ENCODE measurements at regions not wholly inside any gene's neighbourhood (a gene's known extent, or its start where the extent isn't known, plus 50 kb on each side); places are given as distances from the start of the nearest gene placed in this dataset.

- peak overlapping the region; percentile 47 for H3K4me2 ChIP-seq
- H3K9me2 ChIP-seq, result no peaks in the 10 kb centered on the region
- H3K79me2 ChIP-seq (ENCODE audit: insufficient read depth), result no peaks in the 10 kb centered on the region
- H3K9ac ChIP-seq, result peak overlapping the region; percentile 28; the same call in 1 of the 2 replicates
- peak overlapping the region in 1 of 2 experiments; percentile 81; a peak in 2 of 4 replicates for H3K27ac ChIP-seq (ENCODE audit: low read depth in 2 of 2, low read length in 1 of 2)
- peaks cover 7% of the 10 kb centered on the region for H3F3A ChIP-seq (replicated peaks; ENCODE audit: insufficient read depth)
- 9% methylated on average over 12 of the region's 12 CpGs for WGBS (ENCODE audit: low lambda C conversion rate)
- POLR2A ChIA-PET, result no interaction called here
- H3K4me1 ChIP-seq (ENCODE audit: control insufficient read depth in 1 of 2, insufficient read depth in 2 of 2, low read depth in 1 of 2, low read length in 1 of 2), result 0 out of 4 replicates have a peak, but pooled peaks cover 0 to 11% of the 10 kb centered on the region in 2 experiments
- H4K20me1 ChIP-seq (ENCODE audit: insufficient read depth), result no peaks in the 10 kb centered on the region
- no peaks in the 10 kb centered on the region for H3K9me3 ChIP-seq
- TF ChIP-seq USF2 (IDR thresholded peaks at IDR 0.05; ENCODE audit: borderline replicate concordance, low read depth, low read length) (no peak), PBX3 (IDR thresholded peaks at IDR 0.05) (peak; percentile 88), FOSL2 (IDR thresholded peaks at IDR 0.05; ENCODE audit: borderline replicate concordance, low read depth) (peak; percentile 73; the same call in 1 of the 2 replicates), ZBTB33 (IDR thresholded peaks at IDR 0.05; ENCODE audit: borderline replicate concordance, low read depth) (no peak), CTCF (IDR thresholded peaks at IDR 0.05) (peak; percentile 42), NFIC (IDR thresholded peaks at IDR 0.05; ENCODE audit: borderline replicate concordance) (peak; percentile 31), FOXJ3 (CRISPR knock-in tag; IDR thresholded peaks at IDR 0.05) (no peak), GATA2 (CRISPR knock-in tag; IDR thresholded peaks at IDR 0.05) (no peak), RXRA (IDR thresholded peaks at IDR 0.05; ENCODE audit: borderline replicate concordance, low read depth) (peak; percentile 53; the same call in 1 of the 2 replicates), JUND (IDR thresholded peaks at IDR 0.05) (peak; percentile 63), MAX (IDR thresholded peaks at IDR 0.05; ENCODE audit: low read depth) (0 out of 2 replicates have a peak, but pooled peaks have one; percentile 27), TCF12 (IDR thresholded peaks at IDR 0.05) (peak; percentile 49; the same call in 1 of the 2 replicates), CHD2 (IDR thresholded peaks at IDR 0.05; ENCODE audit: low read length, partially characterized antibody) (no peak), EP300 (IDR thresholded peaks at IDR 0.05; ENCODE audit: borderline replicate concordance in 1 of 2, low read depth in 1 of 2, low read length in 1 of 2) (no peak)
- peak overlapping the region; percentile 58; the same call in 1 of the 2 replicates for H2AFZ ChIP-seq (ENCODE audit: low read depth)
- CTCF ChIA-PET, result no interaction called here
- no peak overlapping the region for H3K4me3 ChIP-seq (ENCODE audit: low read depth in 2 of 2, low read length in 1 of 2)
- H3K27me3 ChIP-seq (ENCODE audit: insufficient read depth), result no peaks in the 10 kb centered on the region
- no peak for DNase-seq
- H3K36me3 ChIP-seq (replicated peaks in 1 of 2; ENCODE audit: control insufficient read depth in 1 of 2, insufficient read depth in 2 of 2, low read length in 1 of 2), result no peaks in the 10 kb centered on the region
These were observed 297.9 kb upstream of the AMIGO2 start for GRCh38 chr12:47377414-47378221.

All from SK-N-SH (cell line).